Liver (tissue), 8 donors: ENCODE measurements at regions not wholly inside any gene's neighbourhood (a gene's known extent, or its start where the extent isn't known, plus 50 kb on each side); places are given as distances from the start of the nearest gene placed in this dataset.

Experiments used
- DNase-seq: peaks from one replicate; pipeline ENCODE4 v3.0.0-alpha.2; 2017; ENCODE audit warnings: low spot score
- H3K27ac ChIP-seq, 2 donors: one replicate each; pipeline ENCODE4 v1.7.0; 2013; ENCODE audit warnings: inconsistent platforms in 2 of 2, low read length in 2 of 2, control low read depth in 1 of 2, low read depth in 1 of 2, mild to moderate bottlenecking in 1 of 2
- H3K27me3 ChIP-seq, 4 donors: one replicate each; pipeline versions ENCODE4 v1.6.1 to v1.7.0; 2013; ENCODE audit warnings: low read length in 3 of 4, inconsistent platforms in 1 of 4, mild to moderate bottlenecking in 1 of 4, moderate library complexity in 1 of 4; ENCODE audit not compliant: control insufficient read depth in 4 of 4, insufficient read depth in 4 of 4
- H3K36me3 ChIP-seq, 4 donors: one replicate each; pipeline versions ENCODE4 v1.6.1 to v1.7.0; 2013; ENCODE audit warnings: low read length in 3 of 4, mild to moderate bottlenecking in 3 of 4, low read depth in 1 of 4, moderate library complexity in 1 of 4; ENCODE audit not compliant: control insufficient read depth in 4 of 4, insufficient read depth in 3 of 4
- H3K4me1 ChIP-seq, 4 donors: one replicate each; pipeline versions ENCODE4 v1.6.1 to v1.7.0; 2013; ENCODE audit warnings: low read length in 3 of 4, mild to moderate bottlenecking in 3 of 4, moderate library complexity in 1 of 4; ENCODE audit not compliant: control insufficient read depth in 4 of 4, insufficient read depth in 4 of 4
- H3K4me3 ChIP-seq, 3 donors: one replicate each; pipeline versions ENCODE4 v1.6.1 to v1.7.0; 2013; ENCODE audit warnings: low read length in 3 of 3, control low read depth in 1 of 3, low read depth in 1 of 3, mild to moderate bottlenecking in 1 of 3
- H3K9ac ChIP-seq, 2 donors: one replicate each; pipeline ENCODE4 v1.7.0; 2013; ENCODE audit warnings: low read length in 2 of 2, mild to moderate bottlenecking in 2 of 2, moderate library complexity in 2 of 2, control low read depth in 1 of 2, low read depth in 1 of 2
- H3K9me3 ChIP-seq, 4 donors: one replicate each; pipeline versions ENCODE4 v1.6.1 to v1.7.0; 2013; ENCODE audit warnings: low read length in 3 of 4; ENCODE audit not compliant: control insufficient read depth in 4 of 4
- EGR1 ChIP-seq, 2 donors: IDR thresholded peaks; 2 replicates each; pipeline ENCODE4 v1.6.1; 2016 to 2018; ENCODE audit warnings: antibody characterized with exemption in 2 of 2, low read depth in 2 of 2
- FOXA1 ChIP-seq: IDR thresholded peaks from 2 replicates; pipeline ENCODE4 v1.6.1; 2016; ENCODE audit warnings: antibody characterized with exemption
- FOXA2 ChIP-seq: IDR thresholded peaks from 2 replicates; pipeline ENCODE4 v1.6.1; 2016; ENCODE audit warnings: antibody characterized with exemption
- GABPA ChIP-seq, 2 donors: IDR thresholded peaks in 1 of 2; conservative IDR thresholded peaks in 1 of 2; 2 replicates each; pipeline ENCODE4 v1.6.1; 2016; ENCODE audit warnings: antibody characterized with exemption in 2 of 2, mild to moderate bottlenecking in 1 of 2, moderate library complexity in 1 of 2
- HNF4G ChIP-seq: IDR thresholded peaks from 2 replicates; pipeline ENCODE4 v1.6.1; 2016; ENCODE audit warnings: antibody characterized with exemption
- JUND ChIP-seq, 2 donors: IDR thresholded peaks; 2 replicates each; pipeline ENCODE4 v1.6.1; 2016; ENCODE audit warnings: antibody characterized with exemption in 2 of 2
- MAX ChIP-seq: IDR thresholded peaks from 2 replicates; pipeline ENCODE4 v1.6.1; 2016; ENCODE audit warnings: antibody characterized with exemption
- RAD21 ChIP-seq, 2 donors: IDR thresholded peaks; 2 replicates each; pipeline ENCODE4 v1.6.1; 2016; ENCODE audit warnings: antibody characterized with exemption in 2 of 2, mild to moderate bottlenecking in 2 of 2
- REST ChIP-seq: IDR thresholded peaks from 2 replicates; pipeline ENCODE4 v1.6.1; 2016; ENCODE audit warnings: antibody characterized with exemption, mild to moderate bottlenecking
- RXRA ChIP-seq, 2 donors: IDR thresholded peaks; 2 replicates each; pipeline ENCODE4 v1.6.1; 2017 to 2018; ENCODE audit warnings: antibody characterized with exemption in 2 of 2, mild to moderate bottlenecking in 1 of 2
- SP1 ChIP-seq: IDR thresholded peaks from 2 replicates; pipeline ENCODE4 v1.6.1; 2018; ENCODE audit warnings: antibody characterized with exemption, mild to moderate bottlenecking
- TAF1 ChIP-seq: conservative IDR thresholded peaks from 2 replicates; pipeline ENCODE4 v1.6.1; 2016; ENCODE audit warnings: antibody characterized with exemption, mild to moderate bottlenecking
- YY1 ChIP-seq: IDR thresholded peaks from 2 replicates; pipeline ENCODE4 v1.6.1; 2016; ENCODE audit warnings: antibody characterized with exemption, mild to moderate bottlenecking
- WGBS: extraction: QIAGEN DNeasy Blood & Tissue Kit; methylation state at CpG from one replicate; pipeline ENCODE4 v1.1.7; 2013; 5-methylcytosine and 5-hydroxymethylcytosine counted together
- TF ChIP-seq, protein P1 (sequence below): fragments of 150-350 bp; IDR thresholded peaks from 2 replicates; pipeline ENCODE4 v1.5.1; 2017; ENCODE audit warnings: improper control_type of control experiment, low read depth, low read length; ENCODE audit not compliant: missing input control
- donor health status: healthy.
- donor health status: healthy.
- donor health status: healthy.
- donor health status: healthy.
- donor health status: healthy.

DNA sequence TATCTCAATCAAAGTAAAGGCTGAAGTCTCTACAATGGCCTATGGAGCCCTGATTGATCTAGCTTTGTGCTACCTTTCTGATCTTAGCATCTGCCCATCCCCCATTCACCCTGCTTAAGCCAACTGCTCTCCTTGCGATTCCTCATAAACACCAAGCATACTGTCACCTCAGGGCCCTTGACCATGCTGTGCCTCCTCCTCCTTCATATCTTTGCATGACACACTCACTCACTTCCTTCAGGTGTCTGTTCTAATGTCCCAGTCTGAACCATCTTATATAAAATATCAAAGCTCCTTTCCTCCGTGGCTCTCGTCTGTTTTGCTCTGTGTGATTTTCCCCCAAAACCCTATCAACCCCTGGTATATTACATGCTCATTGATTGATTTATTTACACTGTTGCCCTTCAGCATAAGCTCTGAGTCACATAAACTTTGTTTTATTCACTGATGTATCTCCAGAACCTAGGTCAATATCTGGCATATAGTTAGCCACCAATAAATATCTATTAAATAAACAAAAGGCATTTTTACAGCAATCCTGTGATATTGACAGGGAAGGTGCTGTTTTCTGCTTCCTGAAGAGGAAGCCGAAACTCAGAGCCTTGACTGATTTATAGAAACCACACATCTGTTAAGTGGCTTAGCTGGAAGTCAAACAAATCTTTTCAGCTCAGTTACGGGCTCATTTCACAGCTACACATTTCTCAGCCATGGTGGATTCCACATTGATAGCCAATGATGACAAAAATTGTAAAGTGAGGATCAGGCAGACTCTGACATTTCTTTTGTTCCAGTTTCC lies 103.6 kb downstream of the BOD1 start:
- Histone ChIP-seq H3K9me3 (no peaks in the 10 kb centered on the region), H3K4me3 (no peak overlapping the region), H3K27ac (no peak overlapping the region), H3K4me1 (no peaks in the 10 kb centered on the region), H3K9ac (no peak overlapping the region), H3K36me3 (no peaks in the 10 kb centered on the region), H3K27me3 (peaks cover 0 to 5% (median 1%) of the 10 kb centered on the region in 4 donors)
- DNase-seq = no peak
- TF ChIP-seq GABPA (IDR thresholded peaks at IDR 0.05 in 1 of 2, conservative IDR thresholded peaks at IDR 0.05 in 1 of 2) (no peak), JUND (IDR thresholded peaks at IDR 0.05) (no peak)
- 69% methylated on average over 5 of the region's 5 CpGs for WGBS

- H3K27me3 ChIP-seq = peaks cover 0 to 2% (median 0%) of the 10 kb centered on the region in 4 donors
- peaks cover 3 to 8% (median 5%) of the 10 kb centered on the region in 4 donors for H3K9me3 ChIP-seq
- TF ChIP-seq HNF4G = no peak
- TF ChIP-seq GABPA (IDR thresholded peaks at IDR 0.05 in 1 of 2, conservative IDR thresholded peaks at IDR 0.05 in 1 of 2) = no peak
- TF ChIP-seq REST = no peak
- no peak for TF ChIP-seq SP1
- TF ChIP-seq, protein P1, sequence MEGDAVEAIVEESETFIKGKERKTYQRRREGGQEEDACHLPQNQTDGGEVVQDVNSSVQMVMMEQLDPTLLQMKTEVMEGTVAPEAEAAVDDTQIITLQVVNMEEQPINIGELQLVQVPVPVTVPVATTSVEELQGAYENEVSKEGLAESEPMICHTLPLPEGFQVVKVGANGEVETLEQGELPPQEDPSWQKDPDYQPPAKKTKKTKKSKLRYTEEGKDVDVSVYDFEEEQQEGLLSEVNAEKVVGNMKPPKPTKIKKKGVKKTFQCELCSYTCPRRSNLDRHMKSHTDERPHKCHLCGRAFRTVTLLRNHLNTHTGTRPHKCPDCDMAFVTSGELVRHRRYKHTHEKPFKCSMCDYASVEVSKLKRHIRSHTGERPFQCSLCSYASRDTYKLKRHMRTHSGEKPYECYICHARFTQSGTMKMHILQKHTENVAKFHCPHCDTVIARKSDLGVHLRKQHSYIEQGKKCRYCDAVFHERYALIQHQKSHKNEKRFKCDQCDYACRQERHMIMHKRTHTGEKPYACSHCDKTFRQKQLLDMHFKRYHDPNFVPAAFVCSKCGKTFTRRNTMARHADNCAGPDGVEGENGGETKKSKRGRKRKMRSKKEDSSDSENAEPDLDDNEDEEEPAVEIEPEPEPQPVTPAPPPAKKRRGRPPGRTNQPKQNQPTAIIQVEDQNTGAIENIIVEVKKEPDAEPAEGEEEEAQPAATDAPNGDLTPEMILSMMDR = no peak
- TF ChIP-seq EGR1 (IDR thresholded peaks at IDR 0.05; ENCODE audit: low read depth in 2 of 2) = no peak
- TF ChIP-seq RXRA (IDR thresholded peaks at IDR 0.05) = no peak
- no peak for TF ChIP-seq YY1
- no peak for TF ChIP-seq RAD21 (IDR thresholded peaks at IDR 0.05)
- TF ChIP-seq TAF1 = no peak
- H3K27ac ChIP-seq = no peak overlapping the region
- H3K4me1 ChIP-seq = no peaks in the 10 kb centered on the region
- H3K9ac ChIP-seq = no peak overlapping the region
- H3K36me3 ChIP-seq = no peaks in the 10 kb centered on the region
- DNase-seq = no peak
- no peak overlapping the region for H3K4me3 ChIP-seq
- 84% methylated on average over 3 of the region's 3 CpGs for WGBS
Observed at GRCh38 chr5:173509060-173509459, 107.4 kb downstream of the BOD1 start.

- no peaks in the 10 kb centered on the region for H3K4me1 ChIP-seq
- 84% methylated on average over 5 of the region's 5 CpGs for WGBS
- H3K27me3 ChIP-seq = no peaks in the 10 kb centered on the region
- peaks cover 3 to 8% (median 5%) of the 10 kb centered on the region in 4 donors for H3K9me3 ChIP-seq
- no peak overlapping the region for H3K27ac ChIP-seq
- TF ChIP-seq GABPA (IDR thresholded peaks at IDR 0.05 in 1 of 2, conservative IDR thresholded peaks at IDR 0.05 in 1 of 2) (no peak), FOXA1 (no peak), RAD21 (IDR thresholded peaks at IDR 0.05) (no peak), YY1 (no peak), FOXA2 (no peak), REST (no peak), MAX (no peak), RXRA (IDR thresholded peaks at IDR 0.05) (no peak), JUND (IDR thresholded peaks at IDR 0.05) (no peak), TAF1 (no peak)
- TF ChIP-seq, protein P1 = no peak
- DNase-seq = no peak
- no peak overlapping the region for H3K4me3 ChIP-seq
- H3K36me3 ChIP-seq = no peaks in the 10 kb centered on the region
- H3K9ac ChIP-seq = no peak overlapping the region
Observed at GRCh38 chr5:173507171-173507570, 109.3 kb downstream of the BOD1 start.
